ENCODE measurements at regions not wholly inside any gene's neighbourhood (a gene's known extent, or its start where the extent isn't known, plus 50 kb on each side); places are given as distances from the start of the nearest gene placed in this dataset.
"Not testable (repeated sequence)": the region's sequence is repeated elsewhere in the genome, so short reads cannot be mapped to it uniquely, and the experiment has no call there.

GRCh38 chr3:20511863-20512505, 326.0 kb upstream of the SGO1 start:
- H3K36me3 ChIP-seq (ENCODE audit: control insufficient read depth, insufficient read depth, low read length, severe bottlenecking) = no peaks in the 10 kb centered on the region
- no peak overlapping the region for H3K4me3 ChIP-seq (ENCODE audit: low read length)
- DNase-seq (ENCODE audit: low read depth) = peak; percentile 78
- no peaks in the 10 kb centered on the region for H3K27me3 ChIP-seq (replicated peaks; ENCODE audit: control insufficient read depth, insufficient read depth, low read length)
- no peak overlapping the region for H3K9ac ChIP-seq (ENCODE audit: low read length)
- H3K4me1 ChIP-seq (ENCODE audit: control insufficient read depth, insufficient read depth, low read length) = peaks cover 5% of the 10 kb centered on the region
- peaks cover 5% of the 10 kb centered on the region for H3K9me3 ChIP-seq (ENCODE audit: control insufficient read depth, low read length)

GRCh38 chr3:20510396-20510795, 324.4 kb upstream of the SGO1 start:
- Histone ChIP-seq H3K27me3 (replicated peaks; ENCODE audit: control insufficient read depth, insufficient read depth, low read length) (no peaks in the 10 kb centered on the region), H3K4me1 (ENCODE audit: control insufficient read depth, insufficient read depth, low read length) (no peaks in the 10 kb centered on the region), H3K9me3 (ENCODE audit: control insufficient read depth, low read length) (peaks cover 5% of the 10 kb centered on the region), H3K4me3 (ENCODE audit: low read length) (no peak overlapping the region), H3K36me3 (ENCODE audit: control insufficient read depth, insufficient read depth, low read length, severe bottlenecking) (no peaks in the 10 kb centered on the region), H3K9ac (ENCODE audit: low read length) (no peak overlapping the region)
- DNase-seq (ENCODE audit: low read depth) = no peak

DNA sequence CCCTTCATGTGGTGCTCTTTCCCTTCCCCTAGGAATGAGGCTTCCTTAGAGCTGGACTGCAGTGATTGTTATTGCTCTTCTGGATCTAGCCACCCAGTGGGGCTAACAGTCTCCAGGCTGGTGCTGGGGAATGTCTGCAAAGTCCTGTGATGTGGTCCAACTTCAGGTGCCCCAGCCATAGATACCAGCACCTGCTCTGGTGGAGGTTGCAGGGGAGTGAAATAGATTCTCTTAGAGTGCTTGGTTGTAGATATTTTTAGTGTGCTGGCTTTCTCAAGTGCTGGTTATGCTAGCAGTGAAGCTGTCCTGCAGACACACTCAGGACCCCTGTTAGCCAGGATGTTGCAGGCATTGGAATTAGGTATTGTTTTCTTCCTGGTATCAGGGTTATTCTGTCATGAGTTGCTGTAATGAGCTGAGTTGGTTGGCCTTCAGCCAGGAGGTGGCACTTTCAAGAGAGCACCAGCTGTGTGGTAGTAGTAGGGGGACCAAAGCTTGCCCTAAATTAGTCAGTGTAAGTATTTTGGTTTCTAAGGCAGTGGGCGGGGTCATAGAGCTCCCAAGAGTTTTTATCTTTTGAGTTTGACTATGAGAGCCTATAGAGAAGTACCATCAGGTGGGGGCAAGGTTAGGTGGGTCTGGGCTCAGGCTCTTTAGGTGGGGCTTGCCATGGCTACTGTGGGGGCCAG, 317.5 kb upstream of the SGO1 start:
- DNase-seq (ENCODE audit: low read depth) = no peak
- Histone ChIP-seq H3K27me3 (replicated peaks; ENCODE audit: control insufficient read depth, insufficient read depth, low read length) (no peaks in the 10 kb centered on the region), H3K4me3 (ENCODE audit: low read length) (no peak overlapping the region), H3K36me3 (ENCODE audit: control insufficient read depth, insufficient read depth, low read length, severe bottlenecking) (no peaks in the 10 kb centered on the region), H3K9ac (ENCODE audit: low read length) (no peak overlapping the region), H3K4me1 (ENCODE audit: control insufficient read depth, insufficient read depth, low read length) (no peaks in the 10 kb centered on the region), H3K9me3 (ENCODE audit: control insufficient read depth, low read length) (no peaks in the 10 kb centered on the region)

GRCh38 chr3:20490996-20491395, 305.0 kb upstream of the SGO1 start:
- DNase-seq (ENCODE audit: low read depth) = no peak
- no peak overlapping the region for H3K4me3 ChIP-seq (ENCODE audit: low read length)
- H3K36me3 ChIP-seq (ENCODE audit: control insufficient read depth, insufficient read depth, low read length, severe bottlenecking) = no peaks in the 10 kb centered on the region
- H3K4me1 ChIP-seq (ENCODE audit: control insufficient read depth, insufficient read depth, low read length) = no peaks in the 10 kb centered on the region
- H3K9me3 ChIP-seq (ENCODE audit: control insufficient read depth, low read length) = no peaks in the 10 kb centered on the region
- H3K9ac ChIP-seq (ENCODE audit: low read length) = no peak overlapping the region
- no peaks in the 10 kb centered on the region for H3K27me3 ChIP-seq (replicated peaks; ENCODE audit: control insufficient read depth, insufficient read depth, low read length)

DNA sequence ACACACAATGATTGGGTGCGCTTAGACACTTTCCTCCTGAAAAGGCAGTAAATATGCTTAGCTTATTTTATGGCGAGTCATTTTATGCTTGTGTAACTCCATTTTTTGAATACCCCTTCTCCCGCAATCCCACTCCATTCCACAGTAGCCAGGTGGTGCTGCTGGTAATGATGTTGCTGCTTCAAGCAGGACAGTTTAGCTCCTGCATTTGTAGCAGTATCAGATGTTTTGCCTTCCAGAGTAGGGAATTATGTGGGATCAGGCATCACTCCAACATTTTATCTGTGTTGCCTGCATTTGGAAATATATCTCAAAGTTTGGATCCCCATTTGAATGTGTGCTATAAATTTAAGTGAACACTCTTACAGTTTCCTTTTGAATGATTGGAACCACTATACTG, 302.1 kb upstream of the SGO1 start:
- DNase-seq (ENCODE audit: low read depth) = no peak

DNA sequence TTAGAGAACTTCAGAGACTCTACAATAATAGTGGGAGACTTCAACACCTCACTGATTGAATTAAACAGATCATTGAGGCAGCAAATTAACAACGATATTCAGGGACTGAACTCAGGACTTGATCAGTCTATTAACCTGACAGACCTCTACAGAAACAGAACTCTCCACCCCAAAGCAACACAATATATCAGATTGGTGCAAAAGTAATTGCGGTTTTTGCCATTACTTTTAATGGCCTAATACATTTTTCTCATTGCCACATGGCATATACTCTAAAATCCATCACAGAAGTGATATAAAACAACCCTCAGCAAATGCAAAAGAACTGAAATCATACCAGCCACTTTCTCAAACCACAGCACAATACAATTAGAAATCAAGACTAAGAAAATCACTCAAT, 298.1 kb upstream of the SGO1 start:
- Histone ChIP-seq H3K4me1 (ENCODE audit: control insufficient read depth, insufficient read depth, low read length) (no peaks in the 10 kb centered on the region), H3K36me3 (ENCODE audit: control insufficient read depth, insufficient read depth, low read length, severe bottlenecking) (no peaks in the 10 kb centered on the region), H3K4me3 (ENCODE audit: low read length) (no peak overlapping the region), H3K9ac (ENCODE audit: low read length) (no peak overlapping the region), H3K9me3 (ENCODE audit: control insufficient read depth, low read length) (peaks cover 25% of the 10 kb centered on the region), H3K27me3 (replicated peaks; ENCODE audit: control insufficient read depth, insufficient read depth, low read length) (no peaks in the 10 kb centered on the region)
- DNase-seq (ENCODE audit: low read depth) = no peak

More for the DNA sequence above, 302.1 kb upstream of the SGO1 start:
- Histone ChIP-seq H3K9ac (ENCODE audit: low read length) (no peak overlapping the region), H3K9me3 (ENCODE audit: control insufficient read depth, low read length) (peaks cover 23% of the 10 kb centered on the region), H3K27me3 (replicated peaks; ENCODE audit: control insufficient read depth, insufficient read depth, low read length) (no peaks in the 10 kb centered on the region), H3K4me1 (ENCODE audit: control insufficient read depth, insufficient read depth, low read length) (no peaks in the 10 kb centered on the region), H3K4me3 (ENCODE audit: low read length) (no peak overlapping the region), H3K36me3 (ENCODE audit: control insufficient read depth, insufficient read depth, low read length, severe bottlenecking) (no peaks in the 10 kb centered on the region)

DNA sequence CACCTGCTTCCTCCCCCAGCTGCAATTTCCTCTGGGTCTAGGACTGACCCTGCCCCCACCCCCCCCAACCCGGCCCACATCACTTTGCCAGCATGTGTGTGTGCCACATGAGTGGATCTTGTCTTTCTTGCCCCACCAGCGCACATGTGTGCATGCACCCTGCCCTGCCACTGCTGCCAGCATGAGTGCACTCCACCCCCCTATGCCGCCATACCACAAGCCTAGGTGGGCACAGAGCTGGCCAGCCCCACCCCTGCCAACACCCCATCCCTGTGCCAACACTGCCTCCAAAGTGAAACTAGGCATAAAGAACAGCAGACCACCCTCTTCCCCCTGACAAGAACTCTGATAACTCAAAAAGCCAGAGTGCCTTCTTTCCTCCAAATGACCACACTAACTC, 296.3 kb upstream of the SGO1 start:
- Histone ChIP-seq H3K4me3 (ENCODE audit: low read length) (no peak overlapping the region), H3K4me1 (ENCODE audit: control insufficient read depth, insufficient read depth, low read length) (no peaks in the 10 kb centered on the region), H3K9ac (ENCODE audit: low read length) (no peak overlapping the region), H3K9me3 (ENCODE audit: control insufficient read depth, low read length) (peaks cover 25% of the 10 kb centered on the region), H3K27me3 (replicated peaks; ENCODE audit: control insufficient read depth, insufficient read depth, low read length) (no peaks in the 10 kb centered on the region), H3K36me3 (ENCODE audit: control insufficient read depth, insufficient read depth, low read length, severe bottlenecking) (no peaks in the 10 kb centered on the region)
- DNase-seq (ENCODE audit: low read depth) = no peak

DNA sequence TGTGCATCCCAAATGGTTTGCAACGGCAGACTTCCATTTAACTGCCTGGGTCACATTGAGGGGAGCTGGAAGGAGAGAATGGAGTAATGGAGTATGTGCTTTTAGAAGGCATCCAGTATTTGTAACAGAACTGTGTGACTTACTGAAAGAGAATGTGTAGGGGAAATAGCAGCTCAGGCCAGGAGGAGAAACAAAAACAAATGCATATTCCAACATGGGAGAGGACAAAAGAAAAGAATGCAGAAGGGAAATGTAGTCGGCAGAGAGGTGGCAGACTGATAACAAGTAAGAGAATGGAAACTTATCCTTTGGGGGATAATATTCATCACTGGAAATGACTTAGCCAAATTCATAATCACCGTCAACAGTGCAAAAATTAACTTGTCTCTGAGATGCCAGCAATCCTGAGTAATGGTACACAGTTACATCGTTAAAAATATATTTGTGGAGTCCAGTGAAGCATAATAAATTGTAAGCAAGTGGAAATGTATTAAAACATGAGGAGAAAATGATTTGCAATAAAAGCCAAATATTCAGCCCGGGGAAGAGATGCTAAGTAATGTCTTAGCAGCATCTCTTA, 294.9 kb upstream of the SGO1 start:
- H3K9me3 ChIP-seq (ENCODE audit: control insufficient read depth, low read length) = peaks cover 25% of the 10 kb centered on the region
- H3K9ac ChIP-seq (ENCODE audit: low read length) = no peak overlapping the region
- no peaks in the 10 kb centered on the region for H3K27me3 ChIP-seq (replicated peaks; ENCODE audit: control insufficient read depth, insufficient read depth, low read length)
- peak; percentile 35 for DNase-seq (ENCODE audit: low read depth)
- H3K4me1 ChIP-seq (ENCODE audit: control insufficient read depth, insufficient read depth, low read length) = no peaks in the 10 kb centered on the region
- H3K36me3 ChIP-seq (ENCODE audit: control insufficient read depth, insufficient read depth, low read length, severe bottlenecking) = no peaks in the 10 kb centered on the region
- no peak overlapping the region for H3K4me3 ChIP-seq (ENCODE audit: low read length)

DNA sequence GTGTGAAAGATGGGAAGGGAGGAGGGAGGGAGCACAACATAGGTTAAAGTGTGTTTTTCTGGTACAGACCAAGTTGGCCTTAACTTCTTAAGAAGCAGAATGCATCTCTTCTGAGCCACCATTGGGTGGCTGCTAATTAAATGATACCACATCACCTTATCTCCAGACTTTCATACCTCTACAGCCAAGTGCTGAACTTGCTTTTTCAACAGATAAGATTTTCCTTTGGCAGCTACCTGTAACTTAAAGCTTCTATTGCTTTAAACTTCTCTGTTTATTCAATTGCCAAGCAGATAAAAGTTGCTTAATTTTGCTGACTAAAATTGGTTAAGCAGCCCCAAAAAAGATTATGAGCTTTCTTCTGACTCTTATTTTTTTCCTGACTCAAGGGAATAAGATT, 292.4 kb upstream of the SGO1 start:
- H3K9me3 ChIP-seq (ENCODE audit: control insufficient read depth, low read length) = peaks cover 5% of the 10 kb centered on the region

GRCh38 chr3:20464237-20464636, 278.2 kb upstream of the SGO1 start:
- DNase-seq (ENCODE audit: low read depth); H3K4me3 ChIP-seq (ENCODE audit: low read length); H3K9me3 ChIP-seq (ENCODE audit: control insufficient read depth, low read length): not testable (repeated sequence)

More for the DNA sequence above, 292.4 kb upstream of the SGO1 start:
- Histone ChIP-seq H3K36me3 (ENCODE audit: control insufficient read depth, insufficient read depth, low read length, severe bottlenecking) (no peaks in the 10 kb centered on the region), H3K27me3 (replicated peaks; ENCODE audit: control insufficient read depth, insufficient read depth, low read length) (no peaks in the 10 kb centered on the region), H3K4me3 (ENCODE audit: low read length) (no peak overlapping the region), H3K4me1 (ENCODE audit: control insufficient read depth, insufficient read depth, low read length) (no peaks in the 10 kb centered on the region), H3K9ac (ENCODE audit: low read length) (no peak overlapping the region)
- no peak for DNase-seq (ENCODE audit: low read depth)

DNA sequence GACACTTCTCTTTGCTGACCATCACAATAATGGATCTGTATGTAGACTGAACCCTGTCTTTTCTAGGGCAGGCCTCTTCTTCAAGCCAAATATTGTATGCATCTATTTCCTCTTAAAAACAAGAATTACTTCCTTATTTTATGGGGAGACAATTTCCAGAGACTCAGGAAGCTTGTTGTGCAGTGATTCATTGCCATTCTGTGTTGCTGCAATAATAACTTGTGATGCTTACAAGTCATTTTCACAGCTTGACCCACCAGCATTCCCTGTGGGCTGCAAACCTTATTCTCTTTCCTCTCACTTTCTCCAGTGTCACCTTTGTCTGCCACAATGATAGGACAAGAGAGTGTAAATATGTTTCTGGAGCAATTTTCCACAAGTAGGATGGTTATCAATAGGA, 276.7 kb upstream of the SGO1 start:
- Histone ChIP-seq H3K36me3 (ENCODE audit: control insufficient read depth, insufficient read depth, low read length, severe bottlenecking) (no peaks in the 10 kb centered on the region), H3K9me3 (ENCODE audit: control insufficient read depth, low read length) (peaks cover 6% of the 10 kb centered on the region), H3K4me3 (ENCODE audit: low read length) (no peak overlapping the region), H3K27me3 (replicated peaks; ENCODE audit: control insufficient read depth, insufficient read depth, low read length) (no peaks in the 10 kb centered on the region), H3K9ac (ENCODE audit: low read length) (no peak overlapping the region), H3K4me1 (ENCODE audit: control insufficient read depth, insufficient read depth, low read length) (no peaks in the 10 kb centered on the region)
- peak; percentile 9 for DNase-seq (ENCODE audit: low read depth)

More at GRCh38 chr3:20464237-20464636, 278.2 kb upstream of the SGO1 start:
- H3K4me1 ChIP-seq (ENCODE audit: control insufficient read depth, insufficient read depth, low read length); H3K27me3 ChIP-seq (replicated peaks; ENCODE audit: control insufficient read depth, insufficient read depth, low read length); H3K9ac ChIP-seq (ENCODE audit: low read length); H3K36me3 ChIP-seq (ENCODE audit: control insufficient read depth, insufficient read depth, low read length, severe bottlenecking): not testable (repeated sequence)
